GM19463 (cell line): ENCODE measurements at regions not wholly inside any gene's neighbourhood (a gene's known extent, or its start where the extent isn't known, plus 50 kb on each side); places are given as distances from the start of the nearest gene placed in this dataset.

Source experiments
- ATAC-seq: cut with Tn5 transposase; IDR thresholded peaks from one replicate; pipeline ENCODE4 v1.9.1; 2021; ENCODE audit warnings: mild to moderate bottlenecking, moderate library complexity; ENCODE audit not compliant: unreplicated experiment

GRCh38 chr12:115012861-115013235, 328.9 kb upstream of the TBX3 start:
- no peak for ATAC-seq

- no peak for ATAC-seq
These were observed 327.7 kb upstream of the TBX3 start for GRCh38 chr12:115011703-115012102.

DNA sequence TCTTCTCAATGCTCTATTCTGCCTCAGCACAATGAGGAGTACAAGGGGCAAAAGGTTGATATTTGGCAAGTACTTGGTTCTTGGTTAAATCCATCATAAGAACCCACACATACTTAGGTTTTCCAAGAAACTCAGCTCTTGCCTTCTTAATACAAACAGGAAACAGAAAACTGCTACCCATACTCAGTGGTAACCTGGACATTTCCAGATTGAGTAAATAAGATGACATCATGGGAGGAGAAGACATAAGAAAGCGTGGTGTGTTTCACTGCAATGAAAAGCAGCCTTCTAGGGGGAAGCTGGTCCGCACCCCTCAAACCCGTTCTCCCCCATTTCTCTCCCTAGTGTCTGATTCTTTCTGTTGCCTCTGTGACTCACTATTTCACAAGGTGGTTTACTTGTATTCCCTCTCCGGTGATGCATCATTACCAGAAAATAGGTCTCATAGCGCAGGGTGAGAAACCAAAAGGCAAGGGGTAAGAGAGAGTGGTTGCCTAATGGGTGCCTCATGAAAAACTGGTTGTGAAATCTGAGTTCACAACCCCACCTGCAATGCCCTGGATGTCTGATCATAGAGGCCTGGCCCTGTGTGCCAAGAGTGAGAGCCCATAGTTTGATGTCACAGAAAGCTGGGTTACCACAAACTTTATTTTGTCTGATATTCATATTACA, 326.5 kb upstream of the TBX3 start:
- no peak for ATAC-seq

DNA sequence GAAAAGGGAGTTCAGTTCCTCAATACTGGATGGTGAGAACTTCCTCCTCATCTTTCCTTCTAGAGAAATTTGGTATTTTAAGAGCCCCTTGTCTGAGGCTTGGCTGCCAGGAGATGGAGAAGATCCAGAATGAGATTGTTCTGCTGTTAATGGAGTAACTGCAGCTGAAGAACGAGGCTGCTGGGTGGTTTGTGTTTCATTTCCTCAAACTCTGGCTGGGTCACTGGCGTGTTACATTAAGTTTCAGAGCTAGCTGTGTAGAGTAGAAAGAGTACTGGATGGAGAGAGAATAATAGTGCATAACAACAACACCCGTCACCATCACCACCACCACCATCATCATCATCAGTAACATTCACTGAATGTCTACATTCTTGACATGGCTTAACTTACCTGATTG, 325.0 kb upstream of the TBX3 start:
- ATAC-seq = no peak

DNA sequence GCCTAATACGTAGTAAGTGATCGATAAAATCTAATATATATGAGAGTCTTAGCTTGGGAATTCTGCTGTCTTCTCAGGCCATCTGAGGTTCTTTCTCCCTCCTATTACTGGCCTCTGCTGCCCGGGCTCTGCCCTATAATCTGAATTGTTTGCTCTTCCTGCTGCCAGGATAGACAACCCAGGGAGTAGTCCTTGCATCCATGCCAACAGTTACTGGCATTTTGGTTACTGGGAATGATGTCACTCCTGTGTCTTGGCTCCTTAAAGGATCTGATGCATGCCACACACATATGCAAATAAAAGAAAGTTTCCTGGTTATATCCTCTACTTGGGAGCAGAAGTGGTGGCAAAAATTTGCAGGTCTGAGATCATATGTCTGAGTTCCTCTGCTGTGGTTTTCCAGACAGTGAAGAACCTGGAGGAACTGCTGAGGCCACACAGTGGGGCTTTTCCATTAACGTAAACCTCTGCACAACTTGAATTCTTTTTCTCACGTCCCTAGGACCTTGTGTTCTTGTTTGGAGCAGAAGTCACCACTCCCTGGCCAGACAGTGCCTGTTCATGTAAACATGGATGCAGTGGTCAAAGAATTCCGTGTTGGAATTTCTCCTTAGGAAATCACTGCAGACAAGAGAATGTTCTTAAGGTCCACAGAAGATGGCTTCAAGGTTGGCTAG, 320.6 kb upstream of the TBX3 start:
- ATAC-seq = no peak

DNA sequence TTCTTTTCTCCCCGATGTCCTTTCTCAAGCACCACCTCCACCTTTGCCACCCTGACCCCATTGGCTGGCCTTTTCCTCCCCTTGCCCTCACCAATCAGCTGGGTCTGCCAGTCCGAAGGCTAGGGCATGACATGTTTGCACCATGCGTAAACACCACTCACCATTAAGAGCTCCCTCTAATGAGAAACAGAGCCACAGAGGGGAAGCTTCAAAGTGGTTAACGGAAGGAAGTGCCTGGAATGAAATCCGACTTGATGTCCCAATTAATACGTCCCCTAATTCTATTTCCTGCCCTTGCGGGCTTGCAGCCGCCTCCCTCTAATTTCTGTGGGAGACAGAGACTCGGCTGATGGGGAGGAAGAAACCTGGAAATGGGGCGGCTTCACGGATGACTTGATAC, 318.5 kb upstream of the TBX3 start:
- no peak for ATAC-seq

DNA sequence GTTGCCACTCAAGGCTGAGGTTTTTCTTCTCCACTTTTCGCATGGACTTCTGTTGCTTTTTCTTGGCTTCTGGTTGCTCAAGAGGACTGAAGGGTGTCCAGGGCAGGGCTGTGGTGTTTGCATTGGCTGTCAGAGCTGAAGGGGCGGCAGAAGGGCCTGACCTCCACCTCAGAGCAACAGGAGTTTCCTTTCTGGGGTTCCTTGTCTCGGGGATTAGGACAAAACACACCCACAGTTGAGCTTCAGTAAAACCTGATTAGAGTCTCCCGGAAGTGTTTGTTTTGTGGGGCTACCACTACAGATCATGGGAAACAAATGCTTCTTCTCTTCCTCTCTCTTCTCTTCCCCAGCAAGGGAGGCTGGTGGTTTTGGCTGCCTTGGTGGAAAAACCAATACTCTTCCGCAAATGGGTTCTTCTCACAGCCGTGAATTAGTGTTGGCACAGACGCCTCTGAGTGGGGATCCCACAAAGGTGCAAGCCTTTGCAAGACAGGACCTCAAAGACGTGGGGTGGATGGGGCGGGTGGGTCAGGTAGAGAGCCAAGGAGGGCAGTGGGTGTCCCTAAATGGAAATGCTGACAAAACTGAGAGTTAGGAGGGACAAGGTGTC, 317.7 kb upstream of the TBX3 start:
- ATAC-seq = no peak

GRCh38 chr12:115000038-115000437, 316.1 kb upstream of the TBX3 start:
- ATAC-seq = no peak

GRCh38 chr12:114998750-114999128, 314.8 kb upstream of the TBX3 start:
- ATAC-seq = no peak

DNA sequence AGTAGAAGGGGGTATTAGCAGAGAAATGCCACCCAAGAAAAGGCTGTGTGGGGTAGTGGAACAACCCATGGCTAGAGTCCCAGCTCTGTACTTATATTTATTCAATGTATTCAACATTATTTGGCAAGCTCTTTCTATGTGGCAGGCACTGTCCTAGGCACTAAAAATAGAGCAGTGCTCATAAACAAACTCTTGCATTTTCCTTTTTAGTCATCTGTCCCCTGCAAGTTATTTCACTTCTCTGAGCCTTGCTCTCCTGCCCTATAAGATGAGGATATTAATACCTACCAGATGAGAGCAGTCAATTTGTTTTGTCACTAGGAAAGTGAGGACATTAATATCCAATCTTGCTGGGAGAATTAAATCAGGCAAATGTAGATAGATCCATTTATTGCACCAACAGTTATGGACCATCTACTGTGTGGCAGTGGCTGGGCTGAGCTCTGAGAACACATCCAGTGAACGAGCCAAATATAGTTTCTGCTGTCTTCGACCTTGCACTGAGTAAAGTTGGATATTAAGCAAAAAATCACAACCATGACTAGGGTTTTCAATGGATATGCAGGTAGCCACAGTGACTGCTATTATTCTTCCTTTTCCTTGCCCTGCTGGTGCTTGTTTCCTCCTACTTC, 314.3 kb upstream of the TBX3 start:
- ATAC-seq = no peak

GRCh38 chr12:114996382-114996781, 312.4 kb upstream of the TBX3 start:
- no peak for ATAC-seq

- no peak for ATAC-seq
These were observed 311.9 kb upstream of the TBX3 start for GRCh38 chr12:114995891-114996290.

DNA sequence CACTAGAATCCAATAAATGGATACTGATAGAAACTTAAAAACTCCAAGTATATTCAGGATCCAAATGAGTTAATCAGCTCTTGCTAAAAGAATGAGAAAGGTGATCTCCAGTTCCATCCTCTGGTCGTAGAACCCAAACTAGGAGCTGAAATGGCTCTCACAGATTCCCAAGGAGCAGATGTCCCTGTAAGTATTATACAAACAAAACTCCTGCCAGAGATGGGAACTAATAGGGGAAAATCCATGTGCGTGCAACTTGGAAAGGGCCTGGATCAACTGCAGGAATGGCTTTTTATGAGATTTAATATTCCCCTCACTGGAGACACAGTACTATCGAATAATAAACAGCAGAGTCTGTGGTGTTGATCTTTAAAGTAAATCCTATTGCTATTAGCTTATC, 309.2 kb upstream of the TBX3 start:
- ATAC-seq = no peak

- ATAC-seq = no peak
These were observed 308.5 kb upstream of the TBX3 start for GRCh38 chr12:114992443-114992842.

- ATAC-seq = no peak
These were observed 306.4 kb upstream of the TBX3 start for GRCh38 chr12:114990381-114990780.

GRCh38 chr12:114986849-114987248, 302.9 kb upstream of the TBX3 start:
- ATAC-seq = no peak

DNA sequence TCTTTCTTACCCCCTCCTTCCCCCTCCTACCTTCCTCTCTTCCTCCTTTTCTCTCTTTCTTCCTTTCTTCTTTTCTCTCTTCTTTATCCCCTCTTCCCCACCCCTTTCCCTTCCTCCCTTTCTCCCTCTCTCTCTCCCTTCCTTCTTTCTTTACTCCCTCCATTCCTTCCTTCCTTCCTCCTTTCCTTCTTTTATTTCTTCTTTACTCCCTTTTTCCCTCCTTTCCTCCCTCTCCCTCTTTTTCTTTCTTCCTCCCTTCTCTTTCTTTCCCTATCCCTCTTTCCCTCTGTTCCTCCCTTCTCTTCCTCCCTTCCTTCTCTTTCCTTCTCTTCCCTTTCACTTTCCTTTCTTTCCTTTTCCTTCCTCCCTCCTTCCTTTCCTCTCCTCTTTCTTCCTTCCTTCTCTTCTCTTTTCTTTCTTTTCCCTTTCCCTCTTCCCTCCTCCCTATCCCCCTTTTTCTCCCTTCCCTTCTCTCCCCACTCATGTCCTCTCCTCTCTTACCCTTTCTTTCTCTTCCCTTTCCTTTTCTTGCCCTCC, 302.3 kb upstream of the TBX3 start:
- ATAC-seq = no peak

- ATAC-seq = no peak
These were observed 300.7 kb upstream of the TBX3 start for GRCh38 chr12:114984634-114985061.

GRCh38 chr12:114982760-114983159, 298.8 kb upstream of the TBX3 start:
- no peak for ATAC-seq

DNA sequence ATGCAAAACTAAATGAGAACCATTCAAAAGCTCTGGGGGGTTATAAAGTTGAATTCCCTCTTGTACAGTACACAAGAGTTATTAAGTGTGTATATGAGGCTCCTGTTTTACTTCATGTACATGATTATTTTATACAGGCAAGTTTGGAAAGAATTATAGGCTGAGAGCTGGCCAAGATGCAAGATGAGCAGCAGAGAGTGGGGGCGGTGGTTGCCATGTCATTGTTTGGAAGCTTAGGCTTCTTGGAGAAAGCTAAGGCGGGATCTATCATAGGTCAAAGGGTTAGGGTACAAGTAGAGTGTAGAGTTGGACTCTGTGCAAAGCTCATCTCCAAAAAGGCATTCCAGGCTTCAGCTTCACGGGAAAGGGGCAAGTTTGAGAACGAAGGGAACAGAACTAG, 297.1 kb upstream of the TBX3 start:
- no peak for ATAC-seq

- ATAC-seq = no peak
These were observed 293.0 kb upstream of the TBX3 start for GRCh38 chr12:114976959-114977358.

DNA sequence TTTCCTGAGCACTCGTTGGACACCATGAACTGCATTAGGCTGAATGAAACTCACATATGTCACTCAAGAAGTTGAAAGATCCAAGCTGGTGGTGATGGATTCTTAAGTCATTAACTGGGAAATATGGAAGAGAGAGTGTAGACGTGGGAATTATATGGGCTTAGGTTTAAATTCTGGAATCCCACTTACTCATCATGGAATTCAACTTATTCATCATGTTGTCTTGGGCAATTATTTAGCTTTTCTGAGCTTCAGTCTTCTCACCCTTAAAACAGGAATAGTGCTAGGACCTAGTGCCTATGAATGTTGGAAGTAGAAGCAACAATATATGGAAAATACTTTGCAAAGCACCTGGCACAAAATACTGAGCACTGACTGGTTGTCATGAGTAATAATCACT, 292.4 kb upstream of the TBX3 start:
- no peak for ATAC-seq
